8988T (cell line): ENCODE measurements at regions not wholly inside any gene's neighbourhood (a gene's known extent, or its start where the extent isn't known, plus 50 kb on each side); places are given as distances from the start of the nearest gene placed in this dataset.
"Not testable (repeated sequence)": the region's sequence is repeated elsewhere in the genome, so short reads cannot be mapped to it uniquely, and the experiment has no call there.

ENCODE experiments used
- DNase-seq: peaks from one replicate; pipeline ENCODE4 v3.0.0; 2011

DNA sequence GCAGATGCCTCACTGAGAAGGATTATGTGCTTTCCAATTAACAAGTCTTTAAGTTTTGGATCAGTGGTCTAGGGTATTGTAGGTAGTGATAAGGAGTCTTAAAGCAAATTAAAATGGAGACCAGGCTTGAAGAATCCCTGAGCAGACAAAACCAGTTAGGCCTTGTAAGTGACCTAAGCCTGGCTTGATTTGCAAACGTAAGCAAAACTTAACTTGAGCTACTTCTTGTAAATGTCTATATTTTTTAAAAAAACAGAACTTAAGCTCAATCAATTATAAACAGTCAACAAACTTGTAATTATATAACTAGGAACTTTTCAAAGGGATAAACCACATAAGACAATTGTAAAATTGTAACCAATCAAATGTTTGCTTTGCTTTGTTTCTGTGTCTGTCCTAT lies 72.7 kb upstream of the NALF2 start:
- no peak for DNase-seq

- DNase-seq: no peak
Measured at GRCh38 chrX:69430785-69431184, 73.3 kb upstream of the NALF2 start.

GRCh38 chrX:69429339-69430015 lies 74.6 kb upstream of the NALF2 start:
- no peak for DNase-seq

GRCh38 chrX:69428216-69428615 lies 75.9 kb upstream of the NALF2 start:
- DNase-seq: no peak

DNA sequence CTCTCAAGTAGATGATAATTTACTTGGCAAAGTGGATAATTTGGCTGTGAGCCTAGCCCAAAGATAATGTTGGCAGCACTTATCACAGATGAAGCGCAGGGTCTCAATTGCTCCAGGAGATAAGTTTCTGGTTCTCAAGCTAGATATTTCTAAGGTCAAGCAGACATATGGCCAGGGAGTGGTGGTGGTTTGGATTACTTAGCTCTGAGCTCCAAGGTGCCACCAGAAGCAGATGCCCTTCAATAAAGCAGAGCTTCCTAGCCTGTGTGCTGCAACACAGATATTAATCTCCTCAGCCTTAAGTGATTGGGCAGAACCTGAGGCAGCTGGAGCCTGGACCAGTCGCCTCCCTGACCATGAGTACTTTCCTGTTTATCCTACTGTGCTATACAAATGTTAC lies 79.2 kb upstream of the NALF2 start:
- no peak for DNase-seq

GRCh38 chrX:69424161-69424560 lies 80.0 kb upstream of the NALF2 start:
- DNase-seq: no peak

- not testable (repeated sequence) for DNase-seq
Measured at GRCh38 chrX:69422208-69422607, 81.9 kb upstream of the NALF2 start.

GRCh38 chrX:69415698-69416097 lies 88.4 kb upstream of the NALF2 start:
- no peak for DNase-seq

DNA sequence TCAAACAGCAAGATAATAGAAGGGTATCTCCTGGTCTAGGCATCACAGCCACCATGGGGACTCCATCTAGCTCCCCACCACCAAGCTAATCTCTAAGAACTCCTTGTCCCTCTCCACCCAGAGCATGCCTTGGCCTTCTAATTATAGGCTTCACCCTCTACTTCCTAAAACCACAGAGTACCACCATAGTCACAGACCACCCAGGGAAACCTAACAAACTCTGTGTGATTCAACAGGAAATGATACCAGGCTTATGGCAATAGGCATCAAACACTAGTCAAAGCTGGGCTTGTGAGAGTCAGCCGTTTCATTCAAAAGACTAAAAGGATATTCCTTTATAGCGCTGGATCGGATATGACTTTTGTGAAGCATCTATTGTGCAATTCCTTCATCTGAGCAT lies 91.5 kb upstream of the NALF2 start:
- no peak for DNase-seq

- no peak for DNase-seq
Measured at GRCh38 chrX:69398881-69399280, 105.2 kb upstream of the NALF2 start.

DNA sequence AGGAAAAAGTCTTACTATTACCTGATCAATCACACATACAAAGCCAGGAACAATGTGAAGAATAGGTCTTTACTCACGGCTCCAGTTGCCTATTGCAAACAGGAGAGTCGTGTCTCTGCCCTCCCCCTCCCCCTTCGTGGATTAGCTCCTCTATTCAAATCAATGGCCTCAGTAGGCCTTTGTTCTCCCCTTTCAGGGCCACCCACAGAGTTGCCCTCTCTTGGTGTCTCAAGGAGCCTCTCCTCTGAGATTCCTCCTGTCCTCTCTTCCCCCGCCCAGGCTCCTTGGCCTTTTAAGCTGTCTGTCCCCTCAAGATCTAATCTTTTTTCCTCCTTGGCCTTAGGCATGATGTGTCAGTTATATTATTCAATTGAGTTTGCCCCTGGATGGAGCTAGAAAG lies 107.2 kb upstream of the NALF2 start:
- no peak for DNase-seq

DNA sequence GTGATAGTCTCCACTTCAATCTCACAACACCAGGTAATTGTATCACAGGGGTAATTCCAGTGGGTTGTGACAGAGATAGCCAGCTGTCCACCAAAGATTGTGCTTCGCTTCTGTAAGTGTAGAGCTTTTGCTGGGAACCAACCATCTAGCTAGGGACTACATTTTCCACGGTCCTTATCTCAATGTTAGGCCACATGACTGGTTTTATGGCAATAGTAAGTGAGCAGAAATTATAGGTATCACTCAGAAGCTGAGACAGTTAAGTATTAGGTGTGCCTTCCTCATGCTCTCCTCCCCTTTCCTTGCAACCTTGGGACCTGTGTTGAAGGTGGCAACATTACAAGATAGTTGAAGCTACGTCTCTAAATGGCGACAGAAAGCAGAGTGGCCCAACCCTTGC lies 108.8 kb upstream of the NALF2 start:
- no peak for DNase-seq

GRCh38 chrX:69389101-69389501 lies 115.0 kb upstream of the NALF2 start:
- DNase-seq: no peak

GRCh38 chrX:69388526-69388925 lies 115.6 kb upstream of the NALF2 start:
- no peak for DNase-seq

DNA sequence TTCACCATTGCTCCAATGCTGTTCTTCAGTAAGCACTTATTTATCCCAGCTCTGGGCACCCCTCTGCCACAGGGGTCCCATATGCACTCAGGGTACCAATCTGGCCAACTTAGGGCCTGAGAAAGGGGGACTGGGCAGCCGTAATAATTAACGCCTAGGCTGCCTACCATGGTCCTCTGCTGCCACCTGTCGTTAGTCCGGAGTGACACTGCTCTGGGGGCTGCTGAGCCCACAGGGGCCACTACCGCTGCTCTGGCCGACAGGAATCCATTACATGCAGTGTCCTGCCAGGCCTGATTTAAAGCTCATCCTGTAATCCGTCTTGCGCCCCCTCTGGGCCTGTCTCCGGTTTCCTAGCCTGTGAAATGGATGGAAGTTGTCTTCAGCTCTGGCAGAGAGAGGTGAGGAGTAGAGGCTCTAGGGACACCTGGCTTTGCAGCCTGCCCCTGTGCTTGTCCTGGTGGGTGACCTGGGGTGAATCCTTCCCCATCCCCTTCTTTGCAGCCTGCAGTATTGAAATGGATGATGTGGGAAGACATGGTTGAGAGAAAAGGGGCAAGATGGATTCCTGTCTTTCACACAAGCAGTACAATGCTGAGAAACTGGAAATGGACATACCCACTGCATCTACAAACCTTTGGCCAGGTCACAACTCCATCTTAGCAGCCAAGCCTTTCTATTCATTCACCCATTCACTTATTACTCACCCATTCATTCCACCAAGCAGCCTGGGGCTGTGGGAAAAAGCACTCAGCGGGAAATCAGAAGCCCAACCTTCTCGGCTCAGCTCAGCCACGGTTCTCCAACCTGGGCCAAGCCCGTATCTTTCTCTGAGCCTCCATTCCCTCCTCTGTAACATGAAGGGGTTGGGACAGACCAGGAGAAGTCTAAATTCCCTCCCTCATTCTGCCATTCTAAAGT lies 116.3 kb upstream of the NALF2 start:
- DNase-seq: peak; percentile 52

- no peak for DNase-seq
Measured at GRCh38 chrX:69386681-69387080, 117.4 kb upstream of the NALF2 start.

- DNase-seq: no peak
Measured at GRCh38 chrX:69379412-69379811, 124.7 kb upstream of the NALF2 start.

DNA sequence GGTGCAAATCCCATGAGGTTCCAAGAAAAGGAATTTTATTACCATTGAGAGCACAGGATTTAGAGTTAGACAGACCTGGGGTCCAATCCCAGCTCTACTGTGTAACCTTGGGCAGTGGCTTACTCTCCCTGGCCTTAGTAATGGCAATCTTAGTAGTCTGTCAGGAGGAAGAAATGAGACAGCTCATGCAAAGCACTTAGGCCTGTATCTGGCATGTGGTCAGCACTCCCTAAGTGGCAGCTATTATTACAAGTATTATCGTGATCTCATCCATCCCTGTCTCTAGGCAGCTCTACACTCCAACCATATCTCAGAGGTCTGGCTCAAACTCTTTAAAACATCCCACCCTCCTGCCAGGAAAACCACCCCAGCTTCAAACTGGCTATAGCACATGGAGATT lies 129.6 kb upstream of the NALF2 start:
- DNase-seq: no peak

GRCh38 chrX:69372435-69372834 lies 131.7 kb upstream of the NALF2 start:
- DNase-seq: no peak

DNA sequence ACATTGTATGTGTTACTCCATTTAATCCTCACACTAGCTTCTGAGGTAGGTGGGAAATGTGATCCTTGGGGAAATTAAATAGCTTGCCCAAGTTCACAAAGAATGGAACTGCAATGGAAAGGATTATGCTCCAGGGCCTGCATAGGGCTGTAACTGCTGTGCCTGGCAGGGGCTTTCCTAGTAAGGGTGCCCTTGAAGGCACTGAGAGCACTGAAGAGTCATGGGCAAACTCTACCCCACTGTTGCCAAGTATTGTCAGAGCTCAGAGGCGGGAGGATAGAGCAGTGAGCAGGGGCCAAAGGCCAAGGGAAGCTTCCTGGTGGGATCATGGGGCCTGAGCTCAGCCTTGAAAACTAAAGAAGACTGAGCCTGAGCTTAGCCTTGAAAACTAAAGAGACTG lies 133.0 kb upstream of the NALF2 start:
- no peak for DNase-seq

DNA sequence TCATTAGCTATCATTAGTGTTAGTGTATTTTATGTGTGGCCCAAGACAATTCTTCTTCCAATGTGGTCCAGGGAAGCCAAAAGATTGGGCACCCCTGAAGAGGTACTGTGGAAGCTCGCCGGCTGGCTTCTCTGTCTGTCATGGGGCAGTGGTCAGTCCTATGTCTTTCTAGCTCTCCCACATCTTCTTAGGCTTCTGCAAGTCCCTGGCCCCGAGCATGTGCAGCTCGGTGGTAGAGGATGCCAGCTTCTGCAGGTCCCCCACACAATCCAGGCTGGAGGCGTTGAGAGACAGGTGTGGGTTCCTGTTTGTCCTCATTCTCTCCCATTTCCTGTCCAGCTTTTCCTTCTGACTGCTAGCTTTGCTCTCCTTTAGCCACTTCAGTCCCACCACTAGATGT lies 134.1 kb upstream of the NALF2 start:
- no peak for DNase-seq

DNA sequence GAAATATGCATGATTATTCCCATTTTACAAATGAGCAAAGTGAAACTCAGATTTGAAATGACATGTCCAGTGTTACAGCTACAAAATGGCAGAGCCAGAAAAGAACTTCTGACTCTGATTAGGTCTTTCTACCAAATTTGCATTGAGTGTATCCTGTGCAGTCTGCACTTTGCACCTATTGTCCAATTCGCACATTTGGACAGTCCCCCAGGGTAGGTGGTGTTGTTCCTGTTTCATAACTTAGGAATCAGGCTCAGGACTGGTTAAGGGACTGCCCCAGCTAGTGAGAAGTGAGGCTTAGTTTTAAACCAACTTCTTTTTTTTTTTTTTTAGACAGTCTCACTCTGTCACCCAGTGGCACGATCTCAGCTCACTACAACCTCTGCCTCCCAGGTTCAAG lies 137.9 kb upstream of the NALF2 start:
- no peak for DNase-seq

DNA sequence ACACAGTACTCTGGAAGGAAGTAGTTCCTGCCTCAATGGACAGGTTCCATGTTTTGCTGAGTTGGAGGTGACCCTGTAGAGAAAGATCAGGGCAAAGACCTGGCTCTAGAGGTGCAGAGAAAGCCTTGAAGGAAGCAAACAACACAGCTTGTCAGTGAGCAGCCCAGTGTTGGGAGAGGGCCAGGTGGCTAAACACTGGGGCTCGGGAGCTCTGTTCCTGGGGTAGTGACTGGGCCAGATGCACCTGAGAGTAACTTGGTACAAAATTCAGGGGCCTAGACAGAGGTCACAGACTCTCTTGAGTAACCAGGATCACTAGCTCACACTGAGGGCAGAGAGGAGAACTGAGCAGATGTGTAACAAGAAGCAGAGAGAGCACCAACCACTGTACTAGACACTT lies 138.4 kb upstream of the NALF2 start:
- no peak for DNase-seq

DNA sequence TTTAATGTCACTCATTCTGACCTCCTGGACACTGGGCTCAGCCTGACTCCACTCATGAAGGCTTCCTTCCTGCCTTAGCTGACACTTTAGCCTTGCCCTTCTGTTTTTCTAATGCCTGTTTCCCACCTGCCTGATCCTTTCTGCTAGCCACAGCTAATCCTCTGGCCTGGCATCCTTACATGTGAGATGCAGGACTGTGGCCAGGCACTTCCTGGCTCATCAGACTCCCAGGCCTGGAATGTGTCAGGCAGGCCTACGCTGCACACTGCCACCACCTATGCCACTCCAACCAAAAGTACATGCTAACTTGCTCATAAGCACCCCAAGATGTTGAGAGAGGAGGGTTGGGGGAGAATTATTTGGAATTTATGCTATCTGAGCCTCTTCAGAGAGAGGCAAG lies 138.8 kb upstream of the NALF2 start:
- DNase-seq: no peak

DNA sequence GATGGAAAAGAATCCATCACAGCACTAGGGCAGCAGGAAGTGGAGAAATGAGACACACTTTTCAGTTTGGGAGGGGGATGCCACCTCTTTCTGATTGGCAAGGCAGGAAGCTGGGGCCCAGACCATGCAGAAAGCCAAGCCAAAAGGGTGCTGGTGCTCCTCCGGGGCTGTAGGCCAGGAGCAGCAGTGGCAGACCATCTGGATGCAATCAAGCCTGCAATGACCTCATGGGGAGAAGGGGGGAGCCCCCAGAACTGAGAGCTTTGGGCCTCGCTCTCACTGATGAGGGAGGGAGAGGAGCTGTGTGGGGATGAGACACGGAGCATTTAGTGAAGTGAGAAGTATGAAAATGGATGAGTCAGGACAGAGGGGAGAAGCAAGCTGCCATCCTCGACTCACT lies 141.3 kb upstream of the NALF2 start:
- no peak for DNase-seq
